Adipose tissue (tissue), 3 donors: ENCODE measurements at regions not wholly inside any gene's neighbourhood (a gene's known extent, or its start where the extent isn't known, plus 50 kb on each side); places are given as distances from the start of the nearest gene placed in this dataset.

Source experiments
- H3K27ac ChIP-seq: one replicate; pipeline ENCODE4 v1.5.1; 2013; ENCODE audit warnings: low read depth, low read length
- WGBS, 3 donors: extraction: QIAGEN DNeasy Blood & Tissue Kit; methylation state at CpG; one replicate each; pipeline ENCODE4 v1.1.7; 2013; 5-methylcytosine and 5-hydroxymethylcytosine counted together
- donor health status: healthy with polysubstance abuse.
- donor health status: Bipolar disorder and iron deficiency.
- donor health status: healthy.

DNA sequence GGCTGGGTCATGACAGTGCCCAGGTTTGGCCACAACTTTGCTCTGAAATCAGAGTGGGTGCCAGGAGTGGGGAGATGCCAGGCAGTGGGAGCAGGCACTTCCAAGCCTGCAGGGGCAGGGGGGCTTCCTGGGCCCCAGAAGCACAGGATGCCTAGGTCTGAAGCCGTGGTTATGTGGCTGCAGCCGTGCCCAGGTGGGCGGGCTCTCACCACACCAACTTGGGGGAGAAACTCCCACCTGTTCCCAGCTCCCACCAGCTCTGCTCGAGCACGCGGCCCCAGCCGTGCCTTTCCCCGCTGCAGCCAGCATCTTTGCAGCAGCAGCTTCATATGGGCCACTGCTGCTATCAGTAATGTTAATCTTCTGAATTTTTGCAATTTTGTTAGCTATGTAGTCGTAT lies 331.4 kb downstream of the USP25 start:
- 86 to 96% (median 92%) methylated on average over 9 of the region's 9 CpGs for WGBS, 3 donors
- no peak overlapping the region for H3K27ac ChIP-seq

DNA sequence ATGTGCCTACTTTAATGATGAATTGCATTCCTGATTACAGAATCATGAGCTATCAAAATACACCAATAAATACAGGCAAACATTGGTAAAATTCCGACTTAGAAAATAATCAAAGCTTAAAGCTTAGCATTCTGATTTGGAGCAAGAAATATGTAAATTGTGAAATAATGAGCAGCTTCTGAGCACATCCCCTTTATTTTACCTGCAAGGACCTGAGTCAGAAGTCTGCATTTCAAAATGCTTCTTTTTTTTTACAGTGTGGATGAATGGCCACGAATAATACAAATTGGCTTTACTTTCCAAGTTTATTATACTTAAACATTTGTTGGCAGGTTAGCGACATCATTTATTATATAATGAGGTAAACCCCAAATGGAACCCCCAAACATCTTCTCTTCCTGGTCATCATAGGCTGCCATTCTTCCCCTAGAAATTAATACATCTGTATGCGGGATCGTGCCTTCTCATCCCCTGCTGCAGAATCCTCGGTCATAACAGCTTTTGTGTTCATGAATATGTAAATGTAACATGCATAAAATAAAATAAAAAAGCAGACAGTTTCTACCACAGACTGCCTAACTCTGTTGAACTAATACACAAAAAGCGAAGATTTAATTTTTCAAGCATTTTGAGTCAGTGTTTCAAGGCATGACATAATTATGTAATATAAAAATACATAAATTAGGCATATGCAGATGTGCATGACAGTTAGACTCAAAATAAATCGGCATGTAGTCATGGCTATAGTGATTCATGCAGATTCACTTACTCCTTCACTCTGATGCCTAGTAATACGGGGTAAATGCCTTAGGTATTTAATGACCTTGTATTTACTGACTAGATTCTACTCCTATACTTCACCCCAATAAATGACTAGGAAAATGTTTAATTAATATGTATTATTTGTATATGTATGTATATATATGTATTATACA lies 339.7 kb downstream of the USP25 start:
- 78 to 86% (median 85%) methylated on average over 9 of the region's 9 CpGs for WGBS, 3 donors
- H3K27ac ChIP-seq, result no peak overlapping the region

DNA sequence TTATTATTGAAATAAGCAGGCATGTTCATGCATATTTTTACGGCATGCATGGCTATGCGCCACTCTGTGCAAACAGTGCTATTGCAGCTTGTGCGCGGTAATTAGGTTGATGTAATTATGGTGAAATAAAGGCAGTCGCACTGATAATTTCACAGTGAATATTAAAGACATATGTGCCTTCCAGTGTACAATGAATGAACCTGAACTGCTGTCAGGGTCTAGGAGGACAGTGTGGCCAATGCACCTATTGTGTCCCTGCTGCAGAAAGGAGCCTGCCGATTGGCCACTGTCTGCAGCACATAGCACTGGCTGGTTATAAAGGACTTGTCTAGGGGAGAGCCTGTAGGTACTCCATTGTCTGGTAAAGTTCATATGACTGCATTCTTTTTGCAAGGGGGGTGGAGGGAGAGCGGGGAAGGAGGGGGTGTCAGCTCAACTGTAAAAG lies 340.4 kb downstream of the USP25 start:
- H3K27ac ChIP-seq, result no peak overlapping the region
- WGBS, 3 donors, result 78 to 82% (median 81%) methylated on average over 7 of the region's 7 CpGs

DNA sequence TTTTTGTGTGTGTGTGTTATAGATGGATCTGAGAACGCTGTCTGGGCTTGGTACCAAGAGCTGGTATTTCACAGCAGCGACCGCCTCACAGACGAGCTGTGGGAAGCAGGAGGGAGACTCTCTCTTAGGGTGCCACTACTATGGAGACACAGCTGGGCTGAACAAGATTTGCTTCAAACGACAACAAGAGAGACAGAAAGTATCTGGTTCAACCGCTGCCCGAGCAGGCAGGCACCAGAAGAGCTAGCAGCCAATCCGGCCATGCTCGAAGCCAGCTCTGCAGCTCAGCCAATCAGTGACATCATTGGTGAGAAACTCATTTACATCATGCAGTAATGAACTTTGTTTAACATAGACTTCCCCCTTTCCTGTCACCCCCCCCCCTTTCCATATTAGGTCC lies 341.3 kb downstream of the USP25 start:
- H3K27ac ChIP-seq, result no peak overlapping the region
- WGBS, 3 donors, result 59 to 65% (median 63%) methylated on average over 9 of the region's 9 CpGs

DNA sequence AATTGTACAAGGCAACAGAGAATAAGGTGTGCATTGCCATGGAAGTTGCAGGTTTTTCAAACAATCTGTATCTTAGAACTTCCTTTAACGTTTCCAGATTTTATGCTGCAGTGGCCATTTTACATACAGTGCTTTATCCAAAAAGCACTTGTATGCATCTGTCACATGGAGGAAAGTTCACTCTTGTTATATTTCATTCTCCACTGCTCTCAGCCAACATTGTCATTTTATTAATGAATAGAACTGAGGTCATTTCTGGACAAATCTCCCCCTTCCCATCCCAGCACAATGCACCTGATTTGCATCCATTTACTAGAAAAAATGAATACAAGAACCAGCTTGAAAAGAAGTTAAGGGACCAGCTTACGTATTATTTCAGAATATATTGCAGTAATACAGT lies 342.0 kb downstream of the USP25 start:
- H3K27ac ChIP-seq, result no peak overlapping the region
- 51 to 62% (median 52%) methylated on average over 2 of the region's 2 CpGs for WGBS, 3 donors

DNA sequence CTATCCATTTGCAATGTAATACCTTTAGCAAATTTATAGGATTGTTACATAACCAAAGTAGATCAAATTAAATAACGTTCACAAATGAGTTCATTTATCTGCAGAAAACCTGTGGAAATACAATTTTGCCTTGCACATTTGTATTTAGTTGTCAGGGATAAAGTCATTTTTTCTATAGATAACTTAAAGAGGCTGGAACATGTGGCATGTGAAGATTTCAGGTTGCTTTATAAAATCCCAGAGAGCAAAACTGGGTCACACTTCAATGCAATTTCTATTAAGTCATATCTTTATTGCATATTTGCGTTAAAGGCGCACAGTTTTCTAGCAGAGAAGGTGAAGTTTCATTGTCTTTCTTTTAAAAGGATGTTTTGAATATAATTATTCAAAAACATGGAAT lies 342.4 kb downstream of the USP25 start:
- H3K27ac ChIP-seq, result no peak overlapping the region
- WGBS, 3 donors, result 86 to 88% (median 88%) methylated on average over 3 of the region's 3 CpGs

DNA sequence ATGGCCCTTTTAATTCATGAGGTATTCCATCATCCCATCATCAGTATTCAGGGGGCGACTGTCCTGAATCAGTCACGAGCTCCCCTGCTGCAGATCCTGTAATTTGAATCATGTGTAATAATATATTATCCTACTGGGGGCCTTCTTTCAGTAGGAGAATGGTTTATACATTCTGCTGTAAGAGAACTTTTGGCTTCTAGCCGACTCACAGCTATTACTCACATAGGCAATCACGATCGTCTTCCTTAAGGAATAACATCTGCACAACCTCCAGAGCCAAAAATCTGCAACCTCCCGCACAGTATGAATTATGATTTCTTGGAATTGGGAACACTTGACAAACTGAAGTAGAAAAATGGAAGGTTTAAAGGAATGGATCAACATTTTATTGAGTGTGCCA lies 343.0 kb downstream of the USP25 start:
- H3K27ac ChIP-seq, result no peak overlapping the region
- 48 to 69% (median 52%) methylated on average over 6 of the region's 6 CpGs for WGBS, 3 donors

DNA sequence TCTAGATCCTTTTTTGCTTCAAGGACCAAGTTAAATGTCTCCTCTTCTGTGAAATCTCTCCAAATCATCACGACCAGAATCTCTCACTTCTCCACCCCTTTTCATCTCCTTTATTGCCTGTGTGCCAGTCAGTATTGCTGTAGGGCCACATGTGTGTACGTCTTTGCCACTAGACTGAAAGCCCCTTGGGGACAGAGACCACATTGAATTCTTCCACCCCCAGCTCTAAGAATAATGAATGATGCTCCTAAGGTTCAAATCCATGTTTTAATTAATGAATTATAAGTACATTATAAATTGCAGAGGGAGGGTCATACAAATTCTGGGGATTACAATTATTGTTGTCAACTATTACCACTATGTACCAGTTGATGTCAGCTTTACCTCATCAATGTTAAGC lies 343.8 kb downstream of the USP25 start:
- WGBS, 3 donors, result 54 to 63% (median 57%) methylated on average over 2 of the region's 2 CpGs
- H3K27ac ChIP-seq, result no peak overlapping the region

DNA sequence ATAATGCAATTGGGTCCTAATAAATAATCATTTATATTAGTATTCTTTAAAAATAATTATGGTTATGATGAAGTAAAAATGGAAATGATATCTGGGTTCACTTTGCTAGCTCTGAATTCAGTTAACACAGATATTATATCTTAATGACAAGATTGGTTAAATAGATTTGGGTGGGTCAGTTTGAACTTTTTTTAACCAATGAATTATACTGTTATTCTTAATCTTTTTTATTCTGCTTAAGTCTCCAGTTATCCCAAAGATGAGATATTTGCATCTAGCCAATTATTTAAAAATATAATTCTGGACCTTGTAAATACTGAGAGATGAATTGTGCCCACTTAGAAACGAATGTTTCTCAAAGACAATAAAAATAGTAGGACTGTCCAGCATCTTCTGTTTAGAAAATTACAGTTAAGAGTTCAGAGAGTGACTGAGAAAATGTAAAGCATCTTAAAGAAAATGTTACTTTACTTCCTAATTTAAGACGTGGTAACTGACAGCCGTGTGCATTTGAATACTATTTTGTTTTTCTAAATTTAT lies 345.2 kb downstream of the USP25 start:
- WGBS, 3 donors, result 68 to 83% (median 81%) methylated on average over 3 of the region's 3 CpGs
- H3K27ac ChIP-seq, result no peak overlapping the region

DNA sequence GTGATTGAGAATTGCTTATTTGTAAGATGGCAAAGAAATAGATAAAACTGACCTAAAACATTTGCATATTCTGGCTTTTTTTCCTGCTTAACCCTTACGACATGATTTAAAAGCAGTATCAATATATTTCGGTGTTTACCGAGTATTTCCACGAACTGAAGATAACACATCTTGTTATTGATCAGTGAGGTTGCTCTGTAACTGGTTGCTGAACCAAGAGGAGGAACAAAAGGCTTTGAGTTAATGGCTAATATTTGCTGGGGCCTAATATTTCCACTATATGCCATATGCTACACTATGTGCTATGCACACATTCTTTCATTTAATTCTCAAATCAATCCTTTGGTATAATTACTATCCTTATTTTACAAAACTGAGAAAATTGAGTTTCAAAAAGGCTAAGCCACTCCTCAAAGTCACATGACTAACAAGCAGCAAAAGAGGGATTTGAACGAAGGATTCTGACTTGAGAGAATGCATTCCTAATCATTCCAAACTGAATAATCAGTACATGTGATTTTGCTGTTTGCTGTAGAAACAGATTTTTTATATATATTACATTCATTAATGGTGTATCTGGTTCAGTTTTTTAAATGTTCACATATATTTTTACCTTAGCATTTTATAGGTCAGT lies 346.0 kb downstream of the USP25 start:
- WGBS, 3 donors, result 62 to 95% (median 93%) methylated on average over 5 of the region's 5 CpGs
- no peak overlapping the region for H3K27ac ChIP-seq

DNA sequence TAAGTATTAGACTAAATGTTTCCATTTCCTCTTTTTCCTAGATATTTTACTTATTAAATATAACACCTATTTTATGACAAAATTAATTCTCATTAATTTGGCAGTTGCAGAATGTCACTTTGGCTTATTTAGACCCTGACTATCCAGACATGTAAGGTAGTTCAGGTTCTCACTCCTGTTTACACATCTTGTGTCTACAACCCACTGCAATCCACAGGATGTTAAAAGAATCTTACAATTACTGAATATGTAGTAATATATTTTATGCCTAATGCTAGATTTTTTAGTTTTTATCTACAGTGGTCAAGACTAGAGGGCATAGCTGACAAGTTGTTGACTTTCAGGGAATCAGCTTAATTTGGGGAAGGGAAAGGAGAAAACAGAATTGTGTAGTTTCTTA lies 346.7 kb downstream of the USP25 start:
- no peak overlapping the region for H3K27ac ChIP-seq

DNA sequence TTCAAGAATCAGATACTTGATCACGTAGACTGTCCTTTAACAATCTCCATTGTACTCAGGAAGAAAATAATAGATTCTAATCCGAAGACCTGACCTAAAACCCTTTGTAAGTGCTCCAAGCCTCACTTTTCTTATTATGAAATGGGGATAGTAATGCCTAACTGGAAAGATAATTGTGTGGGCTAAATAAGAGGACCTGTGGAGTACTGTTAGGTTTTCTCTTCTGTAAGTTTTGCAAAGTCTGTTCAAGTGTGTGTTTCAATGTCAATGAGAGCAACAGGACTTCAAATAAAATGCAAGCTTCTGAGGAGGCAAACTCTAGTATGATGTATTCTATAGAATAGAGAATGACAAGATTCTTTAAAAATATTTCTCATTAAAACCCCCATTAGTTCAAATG lies 348.6 kb downstream of the USP25 start:
- 55 to 93% (median 90%) methylated on average over 2 of the region's 2 CpGs for WGBS, 3 donors
- H3K27ac ChIP-seq, result no peak overlapping the region

DNA sequence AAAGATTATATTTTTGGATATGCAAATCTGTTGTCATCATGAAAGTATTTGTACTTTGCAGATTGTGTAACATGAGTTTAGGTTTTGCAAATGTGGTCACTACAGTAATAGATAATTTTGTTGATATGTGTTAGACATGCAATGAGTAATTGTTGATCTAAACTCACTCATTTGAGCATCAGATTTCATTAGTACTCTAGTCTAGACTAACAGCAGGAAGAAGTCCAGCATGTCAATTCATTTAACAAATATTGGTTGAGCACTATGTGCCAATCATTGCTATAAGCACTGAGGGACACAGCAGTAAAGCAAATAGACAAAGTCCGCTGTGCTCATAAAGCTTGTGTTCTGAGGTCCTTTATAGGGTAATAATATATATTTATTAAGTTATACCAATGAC lies 350.0 kb downstream of the USP25 start:
- WGBS, 3 donors, result 63 to 99% (median 85%) methylated on average over 1 of the region's 1 CpG
- H3K27ac ChIP-seq, result no peak overlapping the region

DNA sequence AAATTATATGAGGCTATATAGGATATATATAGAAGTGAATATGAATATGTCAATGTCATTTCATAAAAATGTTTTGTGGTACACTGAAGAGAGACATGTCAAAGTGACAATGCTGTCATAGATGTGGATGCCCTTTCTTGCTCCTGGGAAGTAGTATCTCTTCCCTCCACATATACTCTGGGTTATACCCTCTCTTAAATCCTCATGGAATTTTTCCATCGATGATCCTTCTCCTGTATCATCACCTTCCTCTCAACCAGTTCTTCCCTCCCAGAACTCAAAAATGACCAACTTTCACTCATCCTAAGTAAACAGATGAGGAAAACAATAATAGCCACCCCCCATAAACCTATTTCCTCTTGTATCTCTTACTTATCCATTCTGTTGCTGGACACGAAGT lies 351.5 kb downstream of the USP25 start:
- no peak overlapping the region for H3K27ac ChIP-seq
- 72 to 74% (median 72%) methylated on average over 2 of the region's 2 CpGs for WGBS, 3 donors

DNA sequence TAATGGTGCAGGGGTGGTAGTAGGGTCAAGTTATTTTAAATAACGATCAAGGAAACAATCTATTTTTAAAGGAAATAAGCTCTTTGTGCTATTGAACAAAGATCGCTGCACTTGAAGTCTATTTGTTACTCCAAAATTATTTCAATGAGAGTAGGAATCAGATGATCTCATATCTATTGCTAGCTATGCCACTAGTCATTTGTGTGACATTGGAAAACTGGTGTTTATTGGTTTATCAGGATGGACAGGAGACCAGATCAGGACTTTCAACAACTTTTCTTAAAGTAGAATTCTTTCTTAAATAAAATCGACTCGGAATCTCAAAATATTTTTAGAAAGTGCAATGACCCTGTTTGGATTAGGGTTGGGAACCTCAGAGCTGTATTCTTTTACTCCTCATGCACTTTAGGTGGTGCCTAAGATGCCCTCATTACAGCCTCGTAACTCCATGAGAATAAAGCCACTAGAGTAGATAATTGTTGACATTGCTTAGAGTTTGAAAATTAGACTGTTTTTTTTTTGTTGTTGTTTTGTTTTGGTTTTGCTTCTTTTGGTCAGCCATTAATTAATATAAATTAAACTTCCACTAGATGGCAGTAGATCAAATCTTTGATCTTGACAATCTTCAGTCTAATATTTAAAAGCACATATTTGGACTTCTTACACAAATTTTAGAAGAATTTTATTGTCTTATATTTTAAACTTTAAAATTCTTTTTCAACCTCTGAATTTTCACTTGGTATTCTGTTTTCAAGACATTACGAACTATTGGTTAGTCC lies 352.4 kb downstream of the USP25 start:
- no peak overlapping the region for H3K27ac ChIP-seq
- WGBS, 3 donors, result 44 to 54% (median 46%) methylated on average over 6 of the region's 6 CpGs

DNA sequence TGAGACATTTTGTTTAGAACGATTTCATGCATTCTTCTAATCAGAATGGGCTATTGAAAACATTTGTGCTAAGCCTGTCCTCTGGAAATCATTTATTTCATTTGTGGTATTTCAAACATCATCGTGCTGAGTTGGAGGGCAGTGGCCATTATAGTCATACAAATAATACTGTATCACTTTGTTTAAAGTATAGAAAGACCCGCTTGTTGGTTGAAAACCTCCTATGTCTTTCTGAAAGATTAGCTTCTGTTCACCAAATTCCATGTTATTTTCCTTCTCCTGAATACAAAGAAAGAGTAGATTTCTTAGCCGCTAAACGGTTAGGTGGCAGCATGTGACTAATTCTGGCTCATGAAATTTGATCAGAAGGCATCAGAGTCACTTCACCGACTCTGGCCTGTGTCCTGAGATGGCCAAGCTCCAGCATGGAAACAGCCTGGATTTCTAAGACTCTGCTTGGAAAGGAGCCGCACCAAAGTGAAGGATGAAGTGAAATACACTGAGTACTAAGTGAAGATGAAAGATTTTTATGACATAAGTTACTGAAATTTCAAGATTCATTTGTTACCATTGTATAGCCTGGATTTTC lies 355.1 kb downstream of the USP25 start:
- H3K27ac ChIP-seq, result no peak overlapping the region
- WGBS, 3 donors, result 73 to 79% (median 74%) methylated on average over 7 of the region's 7 CpGs

DNA sequence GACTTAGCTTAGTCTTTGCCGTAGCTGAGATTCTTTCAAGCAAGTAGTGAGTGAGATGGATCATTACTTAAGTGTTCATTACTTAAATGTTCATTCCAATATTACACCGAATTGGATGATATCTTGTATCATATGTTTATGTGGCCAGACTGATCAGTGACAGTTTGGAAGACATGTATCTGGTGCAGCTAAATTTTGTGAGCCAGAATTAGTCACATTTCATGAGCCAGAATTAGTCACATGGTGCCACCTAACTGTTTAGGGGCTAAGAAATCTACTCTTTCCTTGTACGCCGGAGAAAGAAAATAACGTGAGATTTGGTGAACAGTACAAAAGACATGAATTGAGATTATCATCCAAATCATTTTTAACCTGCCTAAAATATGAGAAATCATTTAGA lies 355.6 kb downstream of the USP25 start:
- H3K27ac ChIP-seq, result no peak overlapping the region
- 88 to 90% (median 88%) methylated on average over 5 of the region's 5 CpGs for WGBS, 3 donors

DNA sequence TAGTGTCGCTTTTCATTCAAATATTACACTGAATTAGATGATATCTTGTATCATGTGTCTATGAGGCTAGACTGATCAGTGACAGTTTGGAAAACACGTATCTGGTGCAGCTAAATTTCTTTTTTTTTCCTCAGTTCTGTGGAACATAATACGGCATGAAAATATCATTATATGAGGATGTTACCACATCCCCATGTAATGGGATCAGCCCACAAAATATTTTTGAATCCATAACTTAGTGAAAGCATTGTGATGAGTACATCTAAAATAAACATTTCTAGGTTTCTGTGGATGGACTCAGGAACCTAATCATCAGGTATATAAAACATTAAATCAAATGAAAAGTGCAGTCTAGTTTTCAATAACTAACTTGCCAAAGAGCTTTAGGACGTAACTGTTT lies 356.3 kb downstream of the USP25 start:
- 74 to 84% (median 82%) methylated on average over 4 of the region's 4 CpGs for WGBS, 3 donors
- H3K27ac ChIP-seq, result no peak overlapping the region

DNA sequence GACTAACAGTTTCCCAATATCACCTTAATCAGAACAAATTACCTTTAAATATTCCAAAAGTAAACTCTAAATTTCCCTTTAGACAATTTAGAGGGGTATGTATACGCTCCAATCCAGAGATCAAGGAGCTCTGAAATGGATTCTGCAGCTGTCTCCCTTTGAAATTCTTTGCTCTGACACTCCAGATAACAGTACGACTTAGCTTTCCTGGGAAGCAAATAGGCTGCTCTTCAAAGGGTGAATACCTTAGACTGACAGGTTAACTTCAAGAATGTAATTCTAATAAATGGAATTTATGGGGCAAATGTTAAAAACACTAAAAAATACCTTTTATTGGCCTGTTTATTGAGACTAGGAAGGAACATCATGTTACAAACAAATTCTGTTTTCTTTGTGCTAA lies 357.2 kb downstream of the USP25 start:
- H3K27ac ChIP-seq, result no peak overlapping the region
- WGBS, 3 donors, result 38 to 79% (median 75%) methylated on average over 2 of the region's 2 CpGs
